HG03159 (cell line): ENCODE measurements at regions not wholly inside any gene's neighbourhood (a gene's known extent, or its start where the extent isn't known, plus 50 kb on each side); places are given as distances from the start of the nearest gene placed in this dataset.

ENCODE experiments used
- ATAC-seq: cut with Tn5 transposase; IDR thresholded peaks from one replicate; pipeline ENCODE4 v1.9.1; 2021; ENCODE audit warnings: mild to moderate bottlenecking, moderate library complexity; ENCODE audit not compliant: unreplicated experiment

DNA sequence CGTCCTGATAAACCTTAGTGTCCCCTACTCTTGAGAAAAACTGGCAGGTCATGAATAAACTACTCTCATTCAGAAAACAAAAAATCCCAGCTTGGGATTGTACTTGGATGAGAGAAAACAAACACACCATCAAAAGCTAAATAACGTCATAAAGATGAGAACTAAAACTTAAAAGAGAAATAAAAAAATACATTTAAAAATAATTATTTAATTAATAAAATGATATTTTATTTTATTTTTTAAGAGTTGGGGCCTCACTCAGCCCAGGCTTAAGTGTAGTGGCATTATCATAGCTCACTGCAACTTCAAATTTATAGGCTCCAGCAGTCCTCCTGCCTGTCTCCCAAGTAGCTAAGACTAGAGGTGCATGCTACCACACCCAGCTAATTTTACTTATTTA lies 125.4 kb upstream of the CA10 start:
- no peak for ATAC-seq

DNA sequence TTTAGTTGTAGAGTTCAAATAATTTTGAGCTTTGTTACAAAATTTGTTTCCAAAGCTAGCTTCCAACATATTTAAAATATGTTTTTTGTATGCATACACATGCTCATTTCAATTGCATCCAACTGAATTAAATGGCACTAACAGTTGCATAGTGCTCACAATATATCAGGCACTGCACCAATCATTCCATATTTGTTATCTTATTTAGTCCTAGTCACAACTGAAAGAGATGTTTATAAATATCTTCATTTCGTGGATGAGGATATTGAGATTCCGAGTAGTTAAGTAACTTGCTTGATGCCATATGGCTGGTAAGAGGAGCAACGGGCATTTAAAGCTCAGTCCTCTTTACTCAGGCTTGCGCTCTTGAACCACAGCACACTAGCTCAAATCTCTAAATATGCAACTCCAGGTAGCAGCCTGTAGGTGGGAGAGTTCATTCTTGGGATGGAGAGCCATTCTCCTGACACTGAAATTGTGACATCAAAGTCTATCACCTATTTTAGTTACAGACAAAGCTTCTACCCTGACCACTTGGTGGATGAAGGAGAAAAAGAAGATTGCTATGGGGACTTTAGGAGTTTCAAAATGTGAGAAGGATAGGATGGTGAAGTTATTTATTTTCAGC lies 118.0 kb upstream of the CA10 start:
- no peak for ATAC-seq

DNA sequence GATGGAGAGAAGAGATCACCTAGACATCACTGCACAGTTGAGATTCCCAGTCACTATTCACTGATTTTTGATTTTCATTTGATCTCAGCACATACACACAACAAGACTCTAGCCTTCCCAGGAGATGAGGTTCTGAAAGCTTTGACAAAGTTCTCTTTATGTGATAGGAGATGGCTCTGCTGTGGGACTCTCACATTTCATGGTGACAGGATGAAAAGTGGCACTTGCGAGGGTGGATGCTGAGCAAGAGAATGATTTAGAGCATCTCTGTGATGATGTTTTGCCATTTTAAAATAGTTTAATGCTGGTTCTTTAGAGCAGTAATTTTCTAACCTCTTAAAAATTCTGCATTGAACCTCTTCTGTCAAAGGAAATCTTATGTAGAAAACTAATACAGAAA lies 113.3 kb upstream of the CA10 start:
- ATAC-seq, result no peak

DNA sequence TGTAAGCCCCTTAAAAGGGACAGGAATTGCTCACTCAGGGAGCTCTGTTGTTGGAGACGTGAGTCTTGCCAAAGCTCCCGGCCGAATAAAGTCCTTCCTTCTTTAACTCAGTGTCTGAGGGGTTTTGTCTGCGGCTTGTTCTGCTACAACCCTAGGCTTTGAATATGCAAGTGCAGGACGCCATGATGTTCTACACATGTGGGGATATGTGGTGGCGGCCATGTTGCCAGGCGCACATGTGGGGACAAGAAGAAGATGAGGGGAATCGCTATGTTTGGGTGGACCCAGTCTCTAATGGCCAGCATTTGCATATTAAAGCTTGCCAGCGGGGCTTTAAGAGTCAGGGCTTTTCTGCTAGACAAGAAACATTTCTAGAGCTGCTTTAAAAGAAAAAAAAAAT lies 96.8 kb upstream of the CA10 start:
- ATAC-seq, result no peak

DNA sequence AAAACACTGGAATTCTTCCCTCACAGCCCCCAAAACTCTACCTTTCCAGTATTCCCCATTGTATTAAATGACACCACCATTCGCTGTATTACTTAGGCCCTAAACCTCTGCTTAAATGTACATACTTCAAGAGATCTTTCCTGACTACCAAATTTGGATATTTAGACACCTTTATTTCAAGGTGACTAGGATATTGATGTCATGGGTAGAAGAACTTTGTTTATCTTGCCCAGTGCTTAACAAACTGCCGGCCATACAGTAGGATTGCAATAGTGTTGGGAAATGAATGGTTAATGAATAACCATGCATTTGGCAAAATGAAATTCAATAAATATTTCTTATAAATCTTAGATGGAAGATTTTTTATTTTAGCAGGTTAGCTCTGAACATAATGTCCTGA lies 86.2 kb upstream of the CA10 start:
- ATAC-seq, result no peak

DNA sequence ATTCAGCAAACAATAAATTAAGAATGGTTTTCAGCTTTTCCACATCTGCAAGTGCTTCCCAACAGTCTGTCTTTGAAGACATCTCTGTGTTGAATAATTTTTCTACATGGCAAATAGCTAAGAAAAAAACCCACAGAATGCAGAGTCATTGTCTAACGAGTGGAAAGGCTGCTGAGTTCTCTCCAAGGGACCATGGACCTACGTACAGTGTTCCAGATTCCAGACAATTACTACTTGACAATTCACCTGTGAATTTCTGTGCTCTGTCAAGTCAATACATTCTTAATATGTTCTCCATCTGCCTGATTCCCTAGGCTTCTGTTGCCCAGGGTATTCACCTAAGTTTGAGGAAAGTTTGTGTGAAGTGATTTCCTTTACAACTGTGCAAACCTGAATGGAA lies 83.8 kb upstream of the CA10 start:
- no peak for ATAC-seq

DNA sequence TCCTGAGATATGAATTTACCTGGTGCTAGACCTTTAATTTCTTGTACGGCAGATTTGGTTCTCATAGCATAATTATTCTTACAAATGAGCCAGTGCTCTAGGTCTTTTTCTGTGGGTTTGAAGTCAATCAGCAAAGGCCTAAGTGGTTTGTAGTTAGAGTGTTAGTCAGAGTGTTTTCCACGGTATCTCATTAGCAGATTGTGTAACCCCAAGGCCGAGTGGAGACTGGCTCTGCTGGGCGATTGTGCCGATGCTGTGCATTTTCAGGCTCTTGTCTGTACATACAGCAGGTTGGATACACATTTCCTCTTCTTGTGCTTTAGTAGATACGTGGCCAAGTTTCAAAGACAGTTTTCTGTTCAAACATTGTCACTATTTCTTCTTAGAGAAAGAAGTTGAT lies 78.6 kb upstream of the CA10 start:
- ATAC-seq, result no peak

DNA sequence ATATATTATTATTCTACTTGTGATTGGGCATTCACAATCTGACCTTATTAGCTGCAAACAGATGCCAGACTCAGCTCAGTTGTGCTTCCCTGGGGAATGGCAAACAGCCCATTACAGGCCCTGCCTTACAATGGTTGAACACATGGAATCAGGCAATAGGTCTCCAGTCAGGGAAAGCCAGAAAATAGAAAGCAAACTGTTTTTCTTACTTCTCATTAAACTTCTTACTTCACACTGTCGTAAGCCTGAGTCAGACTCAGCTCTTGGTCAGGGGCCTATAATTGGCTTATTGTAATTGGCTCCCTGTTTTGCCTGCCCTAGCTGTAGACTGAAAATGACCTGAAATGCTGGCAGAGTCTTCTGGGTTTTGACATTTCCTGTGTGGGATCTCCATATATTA lies 77.0 kb upstream of the CA10 start:
- no peak for ATAC-seq

DNA sequence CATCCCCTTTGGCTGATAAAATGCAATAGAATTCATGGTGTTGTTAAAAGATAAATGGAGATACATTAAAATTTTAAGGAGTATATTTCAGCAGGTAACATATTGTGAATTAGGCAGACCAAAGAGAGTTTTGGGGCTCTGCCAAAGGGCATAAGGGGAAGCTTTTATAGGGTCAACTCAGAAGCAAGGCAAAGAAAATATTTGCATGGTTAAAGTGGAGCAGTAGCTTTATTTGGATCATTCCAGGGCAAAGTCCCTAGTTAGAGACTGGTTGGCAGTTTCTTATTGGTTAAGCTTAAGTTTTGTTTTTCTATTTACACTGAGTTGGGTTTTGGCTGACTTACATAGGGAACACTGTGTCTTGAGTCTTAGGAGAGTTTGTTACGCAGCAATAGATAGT lies 75.1 kb upstream of the CA10 start:
- ATAC-seq, result no peak

DNA sequence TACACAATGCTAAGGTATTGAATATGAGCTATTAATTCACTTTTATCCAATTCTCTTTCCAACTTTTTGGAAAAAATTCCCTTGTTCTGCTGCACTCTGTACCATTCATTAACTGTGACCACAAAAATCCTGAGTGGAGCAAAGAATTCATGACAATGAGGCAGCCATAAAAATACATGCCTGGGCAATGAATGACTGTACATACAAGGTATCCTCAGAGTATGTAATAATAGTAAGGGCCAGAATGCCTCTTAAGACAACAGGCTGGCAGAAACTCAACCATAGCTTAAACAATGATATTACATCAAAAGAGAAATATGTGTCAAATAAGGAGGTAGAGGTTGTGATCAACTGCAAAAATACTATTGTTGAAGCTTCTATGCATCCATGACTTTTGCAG lies 74.7 kb upstream of the CA10 start:
- no peak for ATAC-seq

DNA sequence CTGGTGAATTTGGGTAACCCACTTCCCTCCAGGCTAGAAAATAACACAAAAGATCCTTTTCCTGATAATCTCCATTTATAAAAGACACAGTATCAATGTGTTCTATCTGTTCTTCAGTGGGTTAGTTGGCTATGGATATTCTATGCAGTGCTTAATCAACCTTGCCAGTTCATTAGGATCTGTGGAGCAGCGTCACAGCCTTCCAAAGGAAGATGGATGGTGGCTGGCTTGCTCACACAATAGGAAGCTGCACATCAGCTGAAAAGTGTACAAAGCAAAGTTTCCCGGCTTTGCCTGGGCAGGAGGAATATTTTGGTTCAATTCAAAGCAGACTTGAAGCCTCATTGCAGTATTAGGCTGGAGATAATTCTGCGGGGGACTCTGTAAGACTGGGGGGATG lies 70.3 kb upstream of the CA10 start:
- ATAC-seq, result no peak

DNA sequence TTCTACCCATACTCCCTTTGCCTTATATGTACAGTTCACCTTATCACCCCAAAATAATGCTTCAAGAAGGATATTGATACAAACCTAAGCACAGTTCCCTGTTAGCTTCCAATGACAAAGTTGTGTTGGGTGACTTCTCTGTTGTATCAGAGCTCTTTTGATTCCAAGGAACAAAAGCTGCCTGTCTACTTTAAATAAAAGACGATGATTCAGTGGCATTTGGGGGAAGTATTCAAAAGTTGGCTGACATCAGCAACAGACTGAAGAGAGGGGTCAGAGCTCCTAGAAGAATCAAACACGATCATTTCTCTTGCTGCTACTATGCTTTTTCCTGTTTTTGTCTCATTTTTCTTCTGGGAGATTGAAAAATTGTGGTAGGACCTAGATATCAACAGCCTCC lies 69.4 kb upstream of the CA10 start:
- no peak for ATAC-seq

DNA sequence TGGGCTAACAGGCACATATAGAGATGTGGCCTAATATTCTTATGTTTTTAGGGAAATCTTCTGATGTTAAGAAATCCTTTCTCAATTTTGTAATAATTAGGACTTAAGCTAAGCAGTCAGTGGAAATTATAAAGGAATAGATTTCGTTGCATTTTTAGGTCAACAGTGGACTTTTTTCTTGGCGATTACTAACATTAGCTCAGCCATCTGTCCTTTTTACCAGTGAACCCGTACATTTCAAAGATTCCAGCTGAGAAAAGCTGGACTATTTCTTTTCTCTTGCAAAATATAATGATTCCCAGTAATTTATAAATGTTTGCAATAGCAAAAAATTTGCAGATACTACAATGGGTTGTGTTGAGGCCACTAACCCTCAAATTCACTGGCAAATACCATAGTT lies 54.9 kb upstream of the CA10 start:
- ATAC-seq, result no peak

DNA sequence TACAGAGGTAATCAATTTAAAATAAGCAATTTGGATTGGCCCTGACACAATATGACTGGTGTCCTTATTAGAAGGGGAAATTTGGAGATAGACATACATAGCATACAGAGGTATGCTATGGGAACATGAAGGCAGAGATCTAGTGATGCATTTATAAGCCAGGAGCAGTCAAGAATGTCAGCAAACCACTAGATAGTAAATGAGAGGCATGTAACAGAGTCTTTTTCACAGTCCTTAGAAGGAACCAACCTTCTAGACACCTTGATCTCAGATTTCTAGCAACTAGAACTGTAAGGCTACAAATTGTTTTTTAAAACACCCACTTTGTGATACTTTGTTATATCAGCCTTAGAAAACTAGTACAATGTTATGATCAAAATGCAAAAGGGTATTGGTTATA lies 54.3 kb upstream of the CA10 start:
- ATAC-seq, result no peak

DNA sequence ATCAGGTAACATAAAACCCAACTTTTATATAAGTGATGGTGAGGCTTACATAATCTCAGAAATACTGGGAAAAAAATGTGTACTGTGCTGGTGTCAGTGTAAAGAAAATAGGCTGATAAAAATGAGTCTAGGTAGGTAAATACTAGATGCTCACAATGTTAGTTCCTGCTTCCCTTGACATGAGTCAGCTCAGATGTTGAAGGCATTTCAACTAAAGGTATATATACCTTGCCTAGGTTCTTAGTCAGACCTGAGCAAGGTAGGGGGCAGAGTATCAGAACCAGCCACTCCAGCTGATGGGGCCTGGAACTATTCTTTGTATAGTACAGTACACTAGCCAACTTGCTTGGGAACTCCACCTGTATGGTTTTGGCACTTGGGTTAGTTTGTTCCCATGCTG lies 51.0 kb upstream of the CA10 start:
- ATAC-seq, result no peak
